Neural cell (in vitro differentiated cells): ENCODE measurements at regions not wholly inside any gene's neighbourhood (a gene's known extent, or its start where the extent isn't known, plus 50 kb on each side); places are given as distances from the start of the nearest gene placed in this dataset.

Source experiments
- H2AFZ ChIP-seq: fragments of 200-600, 300-800 bp; sonication (generic), shearing (Covaris generic); 2 replicates; pipeline ENCODE4 v1.6.0; 2014; ENCODE audit warnings: low read depth, mild to moderate bottlenecking, antibody characterized with exemption, low read length, moderate library complexity
- H3F3A ChIP-seq: fragments of 200-600 bp; shearing (Covaris generic); 2 replicates; pipeline ENCODE4 v1.6.1; 2016; ENCODE audit warnings: mild to moderate bottlenecking, moderate library complexity, mixed read lengths, antibody characterized with exemption, low read length; ENCODE audit not compliant: insufficient read depth, poor library complexity, severe bottlenecking
- H3K27ac ChIP-seq: fragments of 200-600, 300-800 bp; sonication (generic), shearing (Covaris generic); 2 replicates; pipeline ENCODE4 v1.5.1; 2014; ENCODE audit warnings: mild to moderate bottlenecking, low read length, moderate library complexity
- H3K27me3 ChIP-seq: fragments of 300-800, 200-600 bp; sonication (generic), shearing (Covaris generic); 2 replicates; pipeline ENCODE4 v1.6.0; 2014; ENCODE audit warnings: mild to moderate bottlenecking, low read depth, low read length, moderate library complexity; ENCODE audit not compliant: insufficient read depth
- H3K36me3 ChIP-seq: fragments of 300-800, 200-600 bp; sonication (generic), shearing (Covaris generic); 2 replicates; pipeline ENCODE4 v1.5.1; 2014; ENCODE audit warnings: mild to moderate bottlenecking, antibody characterized with exemption, low read length, moderate library complexity; ENCODE audit not compliant: insufficient read depth
- H3K4me2 ChIP-seq: fragments of 300-800, 200-600 bp; sonication (generic), shearing (Covaris generic); 2 replicates; pipeline ENCODE4 v1.6.0; 2014; ENCODE audit warnings: mild to moderate bottlenecking, low read length
- H3K4me3 ChIP-seq: fragments of 300-800, 200-600 bp; sonication (generic), shearing (Covaris generic); 2 replicates; pipeline ENCODE4 v1.5.1; 2014; ENCODE audit warnings: mild to moderate bottlenecking, low read length, moderate library complexity
- H3K79me2 ChIP-seq: fragments of 200-600 bp; shearing (Covaris generic); replicated peaks from 2 replicates; pipeline ENCODE4 v1.6.0; 2014; ENCODE audit warnings: mild to moderate bottlenecking, low read length, moderate library complexity; ENCODE audit not compliant: insufficient read depth
- H3K9ac ChIP-seq: fragments of 300-800, 200-600 bp; sonication (generic), shearing (Covaris generic); 2 replicates; pipeline ENCODE4 v1.6.1; 2016; ENCODE audit warnings: mild to moderate bottlenecking, low read length, mixed read lengths
- H3K9me2 ChIP-seq: fragments of 200-600 bp; shearing (Covaris generic); 2 replicates; pipeline ENCODE4 v1.6.1; 2016; ENCODE audit warnings: mild to moderate bottlenecking, low read length, mixed read lengths; ENCODE audit not compliant: insufficient read depth
- H3K9me3 ChIP-seq: fragments of 200-600, 300-800 bp; sonication (generic), shearing (Covaris generic); 2 replicates; pipeline ENCODE4 v1.6.1; 2016; ENCODE audit warnings: mild to moderate bottlenecking, mixed run types, low read length, moderate library complexity, mixed read lengths
- H4K20me1 ChIP-seq: fragments of 200-600 bp; shearing (Covaris generic); 2 replicates; pipeline ENCODE4 v1.6.1; 2016; ENCODE audit warnings: mild to moderate bottlenecking, mixed run types; ENCODE audit not compliant: insufficient read depth
- CTCF ChIP-seq: fragments of 450-650 bp; IDR thresholded peaks from 2 replicates; pipeline ENCODE4 v1.5.1; 2014; ENCODE audit warnings: antibody characterized with exemption, mild to moderate bottlenecking, moderate library complexity; ENCODE audit not compliant: poor library complexity, severe bottlenecking
- EP300 ChIP-seq: fragments of 450-650 bp; conservative IDR thresholded peaks from 2 replicates; pipeline ENCODE4 v1.6.1; 2014; ENCODE audit warnings: antibody characterized with exemption, mild to moderate bottlenecking, moderate library complexity; ENCODE audit not compliant: poor library complexity, severe bottlenecking
- EZH2 ChIP-seq: fragments of 200-600, 300-800 bp; shearing (Covaris generic), sonication (generic); IDR thresholded peaks from 2 replicates; pipeline ENCODE4 v1.6.1; 2014; ENCODE audit warnings: antibody characterized with exemption, low read length, borderline replicate concordance, mild to moderate bottlenecking; ENCODE audit not compliant: insufficient read depth, poor library complexity, severe bottlenecking
- MXI1 ChIP-seq: fragments of 450-650 bp; conservative IDR thresholded peaks from 2 replicates; pipeline ENCODE4 v1.6.1; 2014; ENCODE audit warnings: antibody characterized with exemption, mild to moderate bottlenecking; ENCODE audit not compliant: poor library complexity, severe bottlenecking
- POLR2AphosphoS5 ChIP-seq: IDR thresholded peaks from 2 replicates; pipeline ENCODE4 v1.6.1; 2012
- RAD21 ChIP-seq: fragments of 450-650 bp; conservative IDR thresholded peaks from 2 replicates; pipeline ENCODE4 v1.6.1; 2014; ENCODE audit warnings: antibody characterized with exemption, mild to moderate bottlenecking, moderate library complexity
- REST ChIP-seq: IDR thresholded peaks from 2 replicates; pipeline ENCODE4 v1.6.1; 2012; ENCODE audit warnings: borderline replicate concordance
- SMC3 ChIP-seq: fragments of 450-650 bp; conservative IDR thresholded peaks from 2 replicates; pipeline ENCODE4 v1.6.1; 2014; ENCODE audit warnings: antibody characterized with exemption, mild to moderate bottlenecking, moderate library complexity; ENCODE audit not compliant: poor library complexity
- TAF1 ChIP-seq: IDR thresholded peaks from 2 replicates; pipeline ENCODE4 v1.6.1; 2012; ENCODE audit warnings: low read depth

- Histone ChIP-seq H3F3A (no peaks in the 10 kb centered on the region), H4K20me1 (no peaks in the 10 kb centered on the region), H3K9me3 (no peaks in the 10 kb centered on the region), H2AFZ (no peak overlapping the region), H3K79me2 (no peaks in the 10 kb centered on the region), H3K9me2 (no peaks in the 10 kb centered on the region), H3K27ac (no peak overlapping the region), H3K4me3 (no peak overlapping the region), H3K4me2 (no peak overlapping the region), H3K9ac (no peak overlapping the region), H3K36me3 (no peaks in the 10 kb centered on the region), H3K27me3 (no peaks in the 10 kb centered on the region)
- TF ChIP-seq EZH2 (no peak), EP300 (no peak), MXI1 (no peak), SMC3 (no peak), CTCF (no peak), TAF1 (no peak), REST (no peak), RAD21 (no peak), POLR2AphosphoS5 (no peak)
Measured at GRCh38 chr16:86714166-86714565, 135.8 kb downstream of the FOXL1 start.

- Histone ChIP-seq H3K9me2 (no peaks in the 10 kb centered on the region), H3K27me3 (no peaks in the 10 kb centered on the region), H3K9me3 (no peaks in the 10 kb centered on the region), H3K9ac (no peak overlapping the region), H3K79me2 (no peaks in the 10 kb centered on the region), H3K4me3 (no peak overlapping the region), H3K4me2 (no peak overlapping the region), H4K20me1 (no peaks in the 10 kb centered on the region), H3K27ac (no peak overlapping the region), H3K36me3 (no peaks in the 10 kb centered on the region), H2AFZ (no peak overlapping the region), H3F3A (no peaks in the 10 kb centered on the region)
- no peak for TF ChIP-seq REST
- TF ChIP-seq RAD21: no peak
- TF ChIP-seq TAF1: no peak
- TF ChIP-seq MXI1: no peak
- TF ChIP-seq SMC3: no peak
- no peak for TF ChIP-seq POLR2AphosphoS5
- TF ChIP-seq EP300: no peak
- TF ChIP-seq CTCF: no peak
- TF ChIP-seq EZH2: no peak
Measured at GRCh38 chr16:86716649-86717048, 138.3 kb downstream of the FOXL1 start.
